IMR-90 (cell line): ENCODE measurements at regions not wholly inside any gene's neighbourhood (a gene's known extent, or its start where the extent isn't known, plus 50 kb on each side); places are given as distances from the start of the nearest gene placed in this dataset.

Experiments
- BHLHE40 ChIP-seq: fragments of 150-350 bp; IDR thresholded peaks from 2 replicates; pipeline ENCODE4 v1.6.1; 2016; ENCODE audit warnings: mild to moderate bottlenecking, low read depth, low read length
- CTCF ChIP-seq: conservative IDR thresholded peaks from 2 replicates; pipeline ENCODE4 v1.5.1; 2012; ENCODE audit warnings: mild to moderate bottlenecking, low read depth, low read length, improper control_type of control experiment
- MAFK ChIP-seq: IDR thresholded peaks from 2 replicates; pipeline ENCODE4 v1.6.1; 2012; ENCODE audit warnings: low read depth, low read length, improper control_type of control experiment
- MXI1 ChIP-seq: IDR thresholded peaks from 2 replicates; pipeline ENCODE4 v1.6.1; 2012; ENCODE audit warnings: low read depth, mild to moderate bottlenecking, low read length, moderate library complexity, borderline replicate concordance
- NFE2L2 ChIP-seq: fragments of 150-350 bp; IDR thresholded peaks from 2 replicates; pipeline ENCODE4 v1.6.1; 2016; ENCODE audit warnings: low read depth, mild to moderate bottlenecking, low read length
- POLR2A ChIP-seq: IDR thresholded peaks from 2 replicates; pipeline ENCODE4 v1.6.1; 2012; ENCODE audit warnings: mild to moderate bottlenecking, low read depth, low read length
- USF2 ChIP-seq: fragments of 150-350 bp; IDR thresholded peaks from 2 replicates; pipeline ENCODE4 v1.6.1; 2017; ENCODE audit warnings: mild to moderate bottlenecking, antibody characterized with exemption, low read length, low read depth

- TF ChIP-seq MAFK (no peak), CTCF (no peak), USF2 (no peak), POLR2A (no peak), MXI1 (no peak), NFE2L2 (no peak), BHLHE40 (no peak)
These were observed 722.6 kb downstream of the LRRIQ3 start for GRCh38 chr1:73475316-73475870.
